Fibroblast of skin of back (primary cell): ENCODE measurements at regions not wholly inside any gene's neighbourhood (a gene's known extent, or its start where the extent isn't known, plus 50 kb on each side); places are given as distances from the start of the nearest gene placed in this dataset.
"Not testable (repeated sequence)": the region's sequence is repeated elsewhere in the genome, so short reads cannot be mapped to it uniquely, and the experiment has no call there.

Experiments
- DNase-seq: peaks from one replicate; pipeline ENCODE4 v3.0.0-alpha.2; 2013

DNA sequence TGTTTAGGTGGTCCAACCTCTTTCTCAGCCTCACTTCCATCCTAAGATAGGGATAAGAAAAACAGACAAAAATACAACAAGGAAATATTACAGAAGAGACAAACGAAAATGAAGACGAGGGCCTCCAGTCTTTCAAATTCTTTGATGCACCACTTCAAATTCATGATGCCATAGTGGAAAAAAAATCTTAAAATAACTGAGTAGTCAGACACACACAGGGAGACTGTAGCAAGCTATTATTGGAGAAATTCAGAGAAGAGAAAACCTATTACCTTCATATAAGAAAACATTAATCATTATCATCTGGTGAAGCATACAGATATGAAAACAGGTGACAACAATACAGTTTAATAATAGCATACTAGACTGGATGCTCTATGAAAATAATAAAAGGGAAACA is 548.2 kb downstream of the KCTD12 start:
- no peak for DNase-seq

DNA sequence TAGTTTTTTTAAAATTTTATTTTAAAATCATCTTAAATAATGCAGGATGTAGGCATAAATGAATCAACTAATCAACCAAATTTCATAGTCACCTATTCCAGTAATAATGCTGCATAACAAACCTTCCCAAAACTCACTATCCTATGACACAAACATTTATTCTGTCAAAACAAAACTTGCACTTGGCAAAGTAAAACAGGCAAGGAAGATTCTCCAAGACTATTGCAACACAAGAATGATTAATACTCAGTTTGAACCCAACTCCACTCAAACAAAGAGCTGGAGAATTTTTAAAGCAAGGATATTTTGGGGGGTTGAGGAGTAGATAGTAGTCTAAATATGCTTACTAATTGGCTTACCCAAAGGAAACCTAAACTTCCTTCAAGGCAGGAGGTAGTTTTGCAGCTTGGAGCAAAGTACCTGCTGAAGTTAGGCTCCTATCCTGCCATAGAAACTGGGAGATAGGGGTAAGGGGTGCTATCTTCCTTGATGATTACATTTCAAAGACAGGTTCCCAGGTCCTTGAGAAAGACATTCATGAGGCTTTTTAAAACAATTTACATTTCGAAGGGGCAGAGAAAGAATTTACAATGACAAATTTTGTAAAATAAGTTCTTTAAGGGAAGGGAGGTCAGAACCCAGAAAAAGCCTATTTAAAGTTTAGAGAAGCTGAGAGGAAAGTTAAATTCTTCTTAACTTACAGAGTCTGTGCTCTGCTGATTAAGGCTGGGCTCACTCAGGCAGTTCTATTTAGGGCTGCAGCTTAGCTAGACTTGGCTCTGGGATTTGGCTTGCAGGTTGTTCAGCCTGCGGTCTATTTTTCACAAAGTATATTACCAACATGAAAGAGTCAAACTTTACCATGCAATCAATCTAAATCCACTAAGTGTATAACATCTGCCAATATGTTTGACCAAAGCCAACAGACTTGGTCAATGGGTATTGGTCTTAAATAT is 549.0 kb downstream of the KCTD12 start:
- no peak for DNase-seq

DNA sequence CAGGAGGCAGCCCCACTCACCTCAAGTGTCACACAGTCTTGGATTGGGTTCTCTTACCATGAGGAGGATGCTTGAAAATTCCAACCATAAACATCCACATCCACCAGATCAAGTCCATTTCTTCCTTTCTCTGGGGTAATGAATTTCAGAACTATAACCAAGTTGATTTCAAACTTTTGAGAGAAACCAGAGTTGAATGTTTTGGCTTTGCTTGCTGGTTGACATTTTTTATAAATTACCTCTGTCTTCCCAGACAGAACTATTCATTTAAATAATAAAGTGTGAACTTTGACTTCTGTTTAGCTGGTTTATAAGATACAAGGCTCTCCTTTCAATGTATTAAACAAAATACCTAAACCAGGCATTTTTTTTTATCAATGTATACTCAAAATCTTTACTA is 550.7 kb downstream of the KCTD12 start:
- no peak for DNase-seq

DNA sequence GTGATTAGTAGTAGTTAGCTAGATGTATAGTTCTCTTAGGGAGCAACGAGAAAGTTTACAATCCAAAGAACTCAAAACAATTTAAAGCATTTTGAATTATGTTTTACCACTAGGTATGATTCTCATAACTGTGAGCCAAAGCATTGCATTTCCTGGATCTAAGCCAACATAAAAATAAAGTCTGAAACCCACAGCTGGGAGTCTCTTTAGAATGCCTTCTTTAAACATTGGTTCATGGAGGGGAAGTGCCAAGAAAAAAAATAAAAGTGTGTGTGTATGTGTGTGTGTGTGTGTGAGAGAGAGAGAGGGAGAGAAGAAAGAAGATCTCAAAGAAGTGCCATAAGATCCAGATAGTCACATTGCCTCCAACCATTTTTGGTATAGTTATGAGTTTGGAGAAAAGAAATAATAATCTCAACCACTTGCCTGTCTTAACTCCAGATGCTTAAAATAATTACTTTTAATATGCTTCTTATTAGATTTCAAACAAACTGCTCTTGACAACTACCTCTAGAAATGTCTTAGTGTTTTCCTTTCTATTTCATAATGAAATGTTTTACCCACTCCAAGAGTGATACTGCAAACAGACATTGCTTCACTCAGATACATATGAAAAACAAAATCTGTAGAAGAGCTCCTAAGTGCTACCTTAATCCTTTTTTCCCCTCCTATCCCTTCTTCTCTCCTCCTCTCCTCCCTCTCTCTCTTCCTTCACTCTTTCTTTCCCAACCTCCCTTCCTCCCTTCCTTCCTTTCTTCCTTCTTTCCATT is 554.1 kb downstream of the KCTD12 start:
- DNase-seq = peak; percentile 78

DNA sequence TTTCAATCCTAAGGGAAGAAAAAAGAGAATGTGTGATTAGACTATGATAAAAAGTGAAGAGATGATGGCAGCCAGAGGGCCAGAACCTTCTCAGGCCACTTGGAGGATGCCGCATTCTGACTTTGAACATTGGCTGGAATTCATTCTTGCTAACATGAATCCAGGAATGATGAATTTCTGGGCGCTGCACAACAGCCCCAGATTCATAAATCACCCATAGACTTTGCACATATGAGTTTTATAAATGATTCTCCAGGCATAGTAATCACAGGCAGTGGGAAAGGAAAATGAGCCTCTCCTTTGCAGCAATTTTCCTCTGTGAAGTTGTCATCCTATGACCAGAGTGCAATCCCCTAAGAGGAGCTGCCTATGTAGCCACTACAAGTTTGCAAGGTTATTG is 555.4 kb downstream of the KCTD12 start:
- peak; percentile 23 for DNase-seq

DNA sequence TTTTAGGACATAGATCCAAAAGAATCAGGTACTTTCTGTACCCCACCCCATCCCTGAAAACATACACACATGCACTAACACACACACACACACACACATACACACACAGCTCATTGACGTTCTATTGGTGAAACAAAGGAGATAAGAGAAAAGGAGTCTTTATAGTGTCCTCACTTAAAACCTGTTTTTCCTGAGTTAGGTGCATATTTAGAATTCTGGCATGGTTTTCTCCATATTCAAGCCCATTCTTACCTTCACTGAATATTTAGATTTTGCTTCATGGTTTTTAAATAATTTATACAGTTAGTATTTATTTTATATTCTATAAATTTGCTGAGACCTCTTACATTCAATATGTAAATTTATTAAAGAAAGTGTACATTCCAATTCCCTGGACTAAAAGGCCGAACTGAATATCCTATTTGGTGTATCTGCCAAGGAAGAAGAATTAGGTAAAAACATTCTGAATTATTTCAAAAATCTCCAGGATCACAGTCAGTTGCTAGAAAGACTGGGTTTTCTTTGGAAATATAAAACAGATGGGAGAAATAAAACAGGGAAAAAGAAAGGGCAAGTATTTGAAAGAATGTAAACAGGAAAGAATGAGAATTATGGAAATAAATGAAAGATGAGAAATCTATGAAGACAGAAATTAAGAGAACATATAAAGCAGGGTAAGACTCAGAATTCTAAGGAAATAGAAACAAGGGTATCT is 556.2 kb downstream of the KCTD12 start:
- peak; percentile 13 for DNase-seq

DNA sequence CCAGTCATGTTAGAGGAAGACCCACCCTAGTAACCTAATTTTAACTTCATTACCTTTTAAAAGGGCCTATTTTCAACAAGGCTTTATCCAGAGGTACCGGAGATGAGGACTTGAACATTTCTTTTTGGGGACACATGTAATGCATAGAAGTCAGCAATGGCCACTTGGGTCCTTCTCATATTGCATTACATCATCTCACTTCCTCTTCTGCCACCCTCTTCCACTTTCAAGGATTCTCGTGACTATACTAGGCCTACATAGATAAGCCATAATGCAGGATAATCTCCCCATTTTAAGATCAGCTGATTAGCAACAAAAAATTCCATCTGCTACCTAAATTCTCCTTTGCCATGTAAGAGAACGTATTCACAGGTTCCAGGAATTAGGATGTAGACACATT is 557.2 kb downstream of the KCTD12 start:
- no peak for DNase-seq

DNA sequence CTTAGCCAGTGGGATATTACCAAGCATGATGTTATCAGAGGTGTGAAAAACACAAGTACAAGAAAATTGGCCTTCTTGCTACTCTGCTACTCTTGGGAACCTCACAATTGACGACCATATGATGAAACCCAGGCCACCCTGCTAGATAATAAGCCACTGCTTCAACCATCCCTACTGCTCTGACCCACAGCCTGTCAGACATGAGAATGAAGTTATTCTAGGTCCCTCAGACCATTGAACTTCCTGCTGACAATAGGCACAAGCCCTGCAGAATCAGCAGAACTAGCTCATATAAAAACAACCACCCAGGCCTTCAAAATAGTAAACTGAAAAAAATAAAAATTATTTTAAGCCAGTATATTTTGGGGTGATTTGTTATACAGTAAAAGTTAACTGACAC is 559.9 kb downstream of the KCTD12 start:
- no peak for DNase-seq

DNA sequence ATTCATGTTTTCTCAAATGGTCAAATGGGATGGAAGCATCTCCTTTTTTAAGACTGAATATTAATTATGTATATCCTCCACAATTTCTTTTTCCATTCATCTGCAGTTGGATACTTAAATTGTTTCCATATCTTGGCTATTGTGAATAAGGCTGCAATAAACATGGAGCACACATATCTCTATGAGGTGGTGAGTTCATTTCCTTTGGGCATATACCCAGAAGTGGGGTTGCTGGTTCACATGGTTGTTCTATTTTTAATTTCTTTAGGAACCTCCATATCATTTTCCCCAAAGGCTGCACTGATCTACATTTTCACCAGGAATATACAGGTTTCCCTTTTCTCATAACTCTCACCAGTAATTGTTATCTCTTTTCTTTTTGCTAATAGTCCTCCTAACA is 566.3 kb downstream of the KCTD12 start:
- no peak for DNase-seq

DNA sequence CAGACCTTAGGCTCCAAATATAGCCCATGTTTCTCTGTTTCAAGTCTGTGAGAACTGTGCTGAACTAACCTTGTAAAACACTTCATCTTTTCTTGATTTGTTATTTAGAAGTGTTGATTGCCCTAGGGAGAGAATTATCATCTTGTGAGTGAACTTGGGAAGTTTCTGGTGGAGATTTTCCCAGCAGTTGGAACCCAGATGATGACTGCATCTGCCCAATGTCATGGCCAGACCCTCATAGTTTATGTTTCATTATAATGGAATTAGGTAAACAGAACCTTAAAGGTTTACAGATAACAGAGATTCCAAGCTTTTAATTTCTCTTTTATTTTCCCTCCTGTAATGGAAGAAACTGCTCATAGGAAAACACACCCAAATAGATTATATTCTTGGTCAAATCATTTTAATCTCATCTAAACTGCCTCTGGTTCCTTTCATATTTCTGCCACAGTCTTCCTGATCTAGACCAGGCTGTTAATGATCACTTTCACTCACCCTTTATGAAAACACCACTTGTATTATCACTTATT is 569.1 kb downstream of the KCTD12 start:
- DNase-seq = no peak

DNA sequence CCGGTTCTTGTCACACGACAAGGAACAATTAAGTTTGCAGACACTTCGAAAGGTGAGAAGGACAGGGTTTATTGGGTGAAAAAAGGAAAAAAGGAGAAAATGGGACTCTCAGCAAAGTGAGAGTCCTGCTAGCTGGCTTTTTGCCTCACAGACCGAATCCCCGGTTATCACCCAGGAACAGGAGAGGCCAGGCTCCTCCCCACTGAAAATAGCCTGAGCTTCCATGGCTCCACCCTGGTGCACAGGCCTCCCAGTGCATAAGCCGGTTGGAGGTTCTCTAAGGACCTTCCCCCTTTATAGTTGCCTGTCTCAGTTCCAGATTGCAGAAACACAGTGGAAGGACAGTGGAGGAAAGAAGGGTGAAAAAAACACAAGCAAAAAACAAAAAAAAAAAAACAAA is 571.7 kb downstream of the KCTD12 start:
- DNase-seq = no peak

DNA sequence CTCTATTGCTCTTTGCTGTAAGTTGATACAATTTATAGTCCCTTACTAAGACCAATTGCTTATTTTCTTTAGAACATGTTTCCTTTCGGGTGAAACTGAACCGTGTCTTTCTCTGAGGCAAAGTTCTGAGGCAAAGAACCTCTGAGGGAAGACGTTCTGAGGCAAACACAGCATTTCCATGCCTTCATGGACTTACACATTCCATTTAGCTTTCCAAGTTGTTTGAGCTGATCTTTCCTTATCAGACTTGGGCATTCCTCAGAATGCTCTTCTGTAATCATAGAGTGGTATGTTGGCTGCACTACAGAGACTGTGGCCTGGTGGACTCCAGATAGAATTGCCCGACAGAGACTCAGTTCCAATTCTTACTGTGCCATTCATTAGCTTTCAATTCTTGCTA is 579.1 kb downstream of the KCTD12 start:
- peak; percentile 46 for DNase-seq

DNA sequence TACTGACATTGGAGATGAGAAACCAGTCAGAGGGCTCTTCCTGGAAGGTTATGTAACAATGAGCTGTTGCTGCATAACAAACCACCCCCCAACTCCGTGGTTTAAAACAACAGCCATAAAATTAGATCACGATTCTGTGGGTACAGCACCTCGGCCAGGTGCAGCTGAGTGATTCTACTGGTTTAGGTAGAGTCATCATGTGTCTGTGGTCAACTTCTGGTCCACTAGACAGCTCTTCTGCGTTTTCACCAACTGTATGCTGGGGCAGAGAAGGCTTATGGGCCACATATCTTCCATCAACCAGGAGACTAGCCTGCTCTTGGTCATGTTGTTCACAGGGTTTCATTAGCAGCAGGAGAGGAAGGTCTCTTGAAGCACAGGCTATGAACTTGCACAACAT is 585.5 kb downstream of the KCTD12 start:
- DNase-seq = no peak

DNA sequence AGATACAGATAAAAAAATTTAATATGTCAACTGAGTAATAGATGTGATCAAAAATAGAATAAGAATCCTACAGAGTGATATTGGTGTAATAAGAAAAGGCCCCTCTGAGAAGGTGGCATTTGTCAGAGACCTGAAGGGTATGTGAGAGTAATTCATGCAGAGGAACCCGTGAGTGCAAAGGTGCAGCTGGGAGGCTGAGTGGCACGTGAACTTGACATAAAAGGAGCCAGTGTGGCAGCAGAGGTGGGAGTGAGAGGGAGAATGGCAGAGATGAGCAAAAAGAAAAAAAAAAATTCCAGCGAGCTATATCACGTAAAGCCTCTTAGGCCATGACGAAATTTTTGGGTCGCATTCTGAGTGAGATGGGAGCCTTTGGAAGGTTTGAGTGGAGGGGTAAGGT is 588.9 kb downstream of the KCTD12 start:
- DNase-seq = no peak

DNA sequence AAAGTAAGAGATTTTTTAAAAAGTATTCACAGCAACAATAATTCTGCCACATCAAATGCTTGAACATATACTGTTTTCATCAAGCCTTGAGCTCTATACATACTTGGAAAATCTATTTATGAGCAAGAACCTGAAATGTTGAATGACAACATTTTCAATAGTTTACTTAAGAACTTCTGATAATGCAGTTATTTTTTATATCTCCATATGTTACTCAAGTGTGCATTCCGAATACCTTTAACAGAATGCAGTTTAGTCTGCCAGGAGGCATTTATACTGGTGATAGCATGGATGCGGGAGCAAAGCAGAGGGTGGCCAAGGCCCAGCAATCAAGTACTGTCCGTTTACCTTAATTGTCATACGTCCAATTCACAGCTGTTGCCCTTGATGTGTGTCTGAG is 589.5 kb downstream of the KCTD12 start:
- DNase-seq = no peak

DNA sequence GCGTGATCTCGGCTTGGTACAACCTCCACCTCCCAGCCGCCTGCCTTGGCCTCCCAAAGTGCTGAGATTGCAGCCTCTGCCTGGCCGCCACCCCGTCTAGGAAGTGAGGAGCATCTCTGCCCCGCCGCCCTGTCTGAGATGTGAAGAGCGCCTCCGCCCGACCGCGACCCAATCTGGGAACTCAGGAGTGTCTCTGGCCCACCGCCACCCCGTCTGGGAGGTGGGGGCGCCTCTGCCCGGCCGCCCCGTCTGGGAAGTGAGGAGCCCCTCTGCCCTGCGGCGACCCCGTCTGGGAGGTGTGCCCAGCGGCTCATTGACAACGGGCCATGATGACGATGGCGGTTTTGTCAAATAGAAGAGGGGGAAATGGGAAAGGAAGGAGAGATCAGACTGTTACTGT is 591.2 kb downstream of the KCTD12 start:
- DNase-seq = not testable (repeated sequence)

DNA sequence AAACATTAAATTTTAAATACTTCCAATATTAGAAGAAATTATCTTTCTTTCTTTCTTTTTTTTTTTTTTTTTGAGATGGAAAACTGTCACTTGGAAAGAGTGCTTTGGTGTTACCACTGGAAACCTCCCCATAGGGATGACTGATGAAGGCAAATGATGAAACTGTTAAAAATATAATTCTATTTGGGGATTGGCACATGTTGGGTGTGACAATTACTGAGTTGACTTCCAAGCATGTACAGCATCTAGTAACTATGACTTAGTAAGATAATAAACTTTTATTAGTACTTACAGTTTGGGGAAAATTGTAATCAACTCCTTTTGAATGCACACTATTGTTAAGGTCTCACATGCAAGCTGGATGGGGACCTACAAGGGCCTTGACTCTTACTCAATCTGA is 592.5 kb downstream of the KCTD12 start:
- DNase-seq = peak; percentile 50

DNA sequence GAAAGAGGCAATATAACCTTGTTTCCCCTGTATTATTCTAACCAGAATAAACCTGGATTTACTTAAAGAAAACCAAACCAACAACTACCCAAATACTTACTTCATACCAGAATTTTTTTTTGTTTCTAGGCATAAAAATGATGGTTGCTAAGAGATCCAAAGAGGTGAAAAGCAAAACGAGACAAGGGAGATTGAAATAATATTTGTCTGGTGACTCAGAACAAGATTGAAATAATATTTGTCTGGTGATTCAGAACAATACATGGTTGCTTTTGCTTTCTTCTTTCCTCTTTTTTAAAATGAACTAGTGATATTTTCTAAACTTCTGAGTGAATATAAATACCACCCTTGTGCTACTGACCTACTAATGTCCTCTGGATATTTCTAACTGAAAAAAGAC is 592.9 kb downstream of the KCTD12 start:
- peak; percentile 89 for DNase-seq

DNA sequence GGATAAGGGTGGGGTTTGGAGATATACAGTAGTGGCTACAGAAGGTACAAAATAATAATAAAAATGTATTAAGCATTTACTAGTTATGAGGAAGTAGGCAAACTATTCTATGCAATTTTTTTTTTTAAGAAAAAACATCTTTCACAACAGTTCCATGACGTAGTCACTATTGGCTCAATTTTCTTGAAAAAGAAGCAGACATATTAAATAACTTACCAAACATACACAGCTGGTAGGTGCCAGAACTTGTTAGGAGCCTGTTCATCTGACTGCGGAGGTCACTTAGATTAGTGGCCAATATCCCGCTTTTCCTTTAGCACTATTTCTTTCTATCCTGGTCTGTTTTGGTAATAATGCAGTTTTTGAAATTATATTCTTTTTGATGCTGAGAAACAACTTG is 593.5 kb downstream of the KCTD12 start:
- no peak for DNase-seq

DNA sequence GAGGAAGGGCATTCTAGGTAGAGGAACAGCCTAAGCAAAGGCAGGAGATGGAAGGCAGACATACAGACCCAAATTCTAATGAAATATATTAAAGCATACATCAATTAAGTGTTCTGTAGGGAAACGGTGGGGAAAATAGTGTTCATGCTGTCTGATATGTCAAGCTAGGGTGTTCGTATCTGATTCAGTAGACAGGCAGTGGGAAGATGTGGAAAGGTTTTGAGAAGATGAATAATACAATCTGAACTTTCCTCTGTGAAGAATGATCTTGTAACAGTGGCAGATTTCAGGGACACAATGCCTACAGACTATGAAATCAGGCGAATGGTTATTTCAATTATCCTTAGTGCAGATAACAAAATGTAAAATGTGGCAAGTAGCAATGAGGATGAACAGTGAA is 594.2 kb downstream of the KCTD12 start:
- no peak for DNase-seq

DNA sequence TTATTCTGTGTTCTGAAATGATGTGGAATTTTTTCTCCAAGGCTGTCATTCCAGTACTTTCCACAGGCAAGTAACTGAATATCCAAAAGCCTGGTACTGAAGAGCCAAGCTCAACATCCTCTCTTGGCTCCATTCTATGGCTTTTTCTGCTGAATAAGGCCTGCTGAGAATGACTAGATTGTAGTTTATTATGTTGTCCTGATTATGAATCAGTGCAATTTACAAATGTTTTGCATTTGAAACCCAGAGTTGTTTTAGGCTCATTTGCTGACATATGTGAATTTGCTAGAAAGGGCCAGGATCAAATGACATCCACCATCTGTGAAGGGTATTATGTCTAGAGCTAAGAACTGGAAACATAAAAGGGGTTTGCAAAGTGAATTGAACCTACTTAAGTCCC is 596.6 kb downstream of the KCTD12 start:
- DNase-seq = no peak

DNA sequence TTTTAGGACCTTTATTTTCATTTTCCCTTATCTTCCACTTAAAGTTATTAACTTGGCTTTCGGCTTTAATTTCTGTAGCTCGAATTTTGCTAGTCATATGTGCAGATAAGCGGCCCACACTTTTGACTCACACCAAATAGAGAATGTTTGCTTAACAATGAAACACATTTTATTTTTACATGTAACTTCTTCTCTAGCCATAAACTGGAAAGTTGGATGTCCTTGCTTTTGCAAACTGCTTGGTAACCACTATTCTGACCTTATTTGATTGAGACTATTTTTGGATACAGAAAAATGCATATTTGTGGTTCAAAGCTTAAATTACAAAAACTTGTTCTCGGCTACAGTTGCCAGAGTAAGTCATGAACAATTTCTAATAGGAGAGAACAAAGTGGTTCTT is 600.0 kb downstream of the KCTD12 start:
- peak; percentile 74 for DNase-seq

DNA sequence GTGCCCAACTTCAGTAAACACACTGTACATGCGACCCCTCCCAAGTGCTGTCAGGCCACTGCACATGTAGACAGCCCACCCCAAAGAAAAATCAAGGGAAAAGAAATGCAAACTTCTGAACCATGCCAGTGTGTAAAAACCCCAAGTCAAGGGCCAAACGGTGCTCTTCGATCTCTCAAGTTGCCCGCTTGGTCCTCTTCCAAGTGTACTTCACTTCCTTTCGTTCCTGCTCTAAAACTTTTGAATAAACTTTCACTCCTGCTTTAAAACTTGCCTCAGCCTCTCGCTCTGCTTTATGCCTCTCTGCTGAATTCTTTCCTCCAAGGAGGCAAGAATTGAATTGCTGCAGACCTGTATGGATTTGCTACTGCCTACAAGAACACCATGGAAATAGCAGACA is 600.7 kb downstream of the KCTD12 start:
- DNase-seq = no peak
